Endothelial cell (in vitro differentiated cells): ENCODE measurements at regions not wholly inside any gene's neighbourhood (a gene's known extent, or its start where the extent isn't known, plus 50 kb on each side); places are given as distances from the start of the nearest gene placed in this dataset.

ENCODE experiments used
- DNase-seq: peaks from one replicate; pipeline ENCODE4 v3.0.0; 2021; ENCODE audit warnings: low spot score
- H3K27ac Mint-ChIP-seq: one replicate; pipeline ENCODE4 v1.8.0; 2021; ENCODE audit warnings: mixed read lengths, inconsistent platforms; ENCODE audit not compliant: unreplicated experiment
- H3K27me3 Mint-ChIP-seq: one replicate; pipeline ENCODE4 v1.8.0; 2021; ENCODE audit warnings: mild to moderate bottlenecking, moderate library complexity, mixed read lengths, inconsistent platforms; ENCODE audit not compliant: unreplicated experiment
- H3K36me3 Mint-ChIP-seq: one replicate; pipeline ENCODE4 v1.8.0; 2021; ENCODE audit warnings: mild to moderate bottlenecking, low read depth, mixed read lengths, inconsistent platforms; ENCODE audit not compliant: unreplicated experiment
- H3K4me1 Mint-ChIP-seq: one replicate; pipeline ENCODE4 v1.8.0; 2021; ENCODE audit warnings: mild to moderate bottlenecking, mixed read lengths, inconsistent platforms; ENCODE audit not compliant: unreplicated experiment
- H3K4me3 Mint-ChIP-seq: one replicate; pipeline ENCODE4 v1.8.0; 2021; ENCODE audit warnings: mild to moderate bottlenecking, mixed read lengths, inconsistent platforms; ENCODE audit not compliant: unreplicated experiment
- H3K9me3 Mint-ChIP-seq: one replicate; pipeline ENCODE4 v1.8.0; 2021; ENCODE audit warnings: mixed read lengths, inconsistent platforms; ENCODE audit not compliant: unreplicated experiment
- CTCF ChIP-seq: fragments of 200-600 bp; sonication (generic); IDR thresholded peaks from one replicate; pipeline ENCODE4 v1.5.0; 2021; ENCODE audit warnings: antibody characterized with exemption; ENCODE audit not compliant: unreplicated experiment

- H3K27me3 Mint-ChIP-seq = no peaks in the 10 kb centered on the region
- H3K36me3 Mint-ChIP-seq = no peaks in the 10 kb centered on the region
- H3K4me3 Mint-ChIP-seq = no peak overlapping the region
- no peaks in the 10 kb centered on the region for H3K9me3 Mint-ChIP-seq
- TF ChIP-seq CTCF = no peak
- no peak for DNase-seq
- no peak overlapping the region for H3K27ac Mint-ChIP-seq
- H3K4me1 Mint-ChIP-seq = peaks cover 3% of the 10 kb centered on the region
Observed at GRCh38 chr13:65095161-65096082, 2134.7 kb downstream of the PCDH9 start.

- Mint-ChIP-seq H3K36me3 (no peaks in the 10 kb centered on the region), H3K9me3 (no peaks in the 10 kb centered on the region), H3K27ac (no peak overlapping the region), H3K4me1 (no peaks in the 10 kb centered on the region), H3K27me3 (no peaks in the 10 kb centered on the region), H3K4me3 (no peak overlapping the region)
- no peak for TF ChIP-seq CTCF
- DNase-seq = no peak
Observed at GRCh38 chr13:65093357-65093756, 2136.8 kb downstream of the PCDH9 start.

GRCh38 chr13:65091031-65091430 is 2139.1 kb downstream of the PCDH9 start:
- no peaks in the 10 kb centered on the region for H3K4me1 Mint-ChIP-seq
- no peak for DNase-seq
- H3K27me3 Mint-ChIP-seq = no peaks in the 10 kb centered on the region
- H3K9me3 Mint-ChIP-seq = no peaks in the 10 kb centered on the region
- no peak overlapping the region for H3K4me3 Mint-ChIP-seq
- no peaks in the 10 kb centered on the region for H3K36me3 Mint-ChIP-seq
- no peak overlapping the region for H3K27ac Mint-ChIP-seq
- TF ChIP-seq CTCF = no peak

GRCh38 chr13:65090186-65090585 is 2139.9 kb downstream of the PCDH9 start:
- DNase-seq = no peak
- no peaks in the 10 kb centered on the region for H3K36me3 Mint-ChIP-seq
- H3K27ac Mint-ChIP-seq = no peak overlapping the region
- no peaks in the 10 kb centered on the region for H3K9me3 Mint-ChIP-seq
- H3K4me3 Mint-ChIP-seq = no peak overlapping the region
- no peaks in the 10 kb centered on the region for H3K27me3 Mint-ChIP-seq
- no peaks in the 10 kb centered on the region for H3K4me1 Mint-ChIP-seq
- no peak for TF ChIP-seq CTCF

- Mint-ChIP-seq H3K27ac (no peak overlapping the region), H3K4me3 (no peak overlapping the region), H3K27me3 (no peaks in the 10 kb centered on the region), H3K4me1 (no peaks in the 10 kb centered on the region), H3K9me3 (no peaks in the 10 kb centered on the region), H3K36me3 (no peaks in the 10 kb centered on the region)
- no peak for DNase-seq
- no peak for TF ChIP-seq CTCF
Observed at GRCh38 chr13:65088906-65089305, 2141.2 kb downstream of the PCDH9 start.
